Right atrium auricular region (tissue), 2 donors: ENCODE measurements at regions not wholly inside any gene's neighbourhood (a gene's known extent, or its start where the extent isn't known, plus 50 kb on each side); places are given as distances from the start of the nearest gene placed in this dataset.

ENCODE experiments used
- DNase-seq: peaks from one replicate; pipeline ENCODE4 v3.0.0-alpha.2; 2019; ENCODE audit warnings: low spot score
- H3K27ac ChIP-seq, 2 donors: fragments of 200-600 bp; sonication (generic); 1 replicate in 1 of 2; 2 replicates in 1 of 2; pipeline ENCODE4 v1.5.1; 2016 to 2019
- H3K27me3 ChIP-seq, 2 donors: fragments of 200-600 bp; sonication (generic); one replicate each; pipeline versions ENCODE4 v1.5.1 to v1.6.0; 2017 to 2019
- H3K36me3 ChIP-seq: fragments of 200-600 bp; sonication (generic); one replicate; pipeline ENCODE4 v1.5.1; 2016
- H3K4me1 ChIP-seq, 2 donors: fragments of 200-600 bp; sonication (generic); one replicate each; pipeline versions ENCODE4 v1.5.1 to v1.6.0; 2017 to 2019
- H3K4me3 ChIP-seq, 2 donors: fragments of 200-600 bp; sonication (generic); 1 replicate in 1 of 2; 2 replicates in 1 of 2; pipeline ENCODE4 v1.5.1; 2017 to 2019; ENCODE audit warnings: mild to moderate bottlenecking in 1 of 2, moderate library complexity in 1 of 2
- H3K9me3 ChIP-seq, 2 donors: fragments of 200-600 bp; sonication (generic); one replicate each; pipeline ENCODE4 v1.5.1; 2019
- TF ChIP-seq, protein P1 (sequence below), 2 donors: fragments of 200-600 bp; sonication (generic); IDR thresholded peaks; one replicate each; pipeline ENCODE4 v1.5.1; 2019; ENCODE audit warnings: antibody characterized with exemption in 2 of 2

GRCh38 chr13:72342364-72342763 lies 385.1 kb downstream of the MZT1 start:
- H3K27ac ChIP-seq = no peak overlapping the region
- H3K36me3 ChIP-seq = no peaks in the 10 kb centered on the region
- no peak overlapping the region for H3K4me3 ChIP-seq
- no peaks in the 10 kb centered on the region for H3K27me3 ChIP-seq
- no peaks in the 10 kb centered on the region for H3K4me1 ChIP-seq
- H3K9me3 ChIP-seq = no peaks in the 10 kb centered on the region
- TF ChIP-seq, protein P1, sequence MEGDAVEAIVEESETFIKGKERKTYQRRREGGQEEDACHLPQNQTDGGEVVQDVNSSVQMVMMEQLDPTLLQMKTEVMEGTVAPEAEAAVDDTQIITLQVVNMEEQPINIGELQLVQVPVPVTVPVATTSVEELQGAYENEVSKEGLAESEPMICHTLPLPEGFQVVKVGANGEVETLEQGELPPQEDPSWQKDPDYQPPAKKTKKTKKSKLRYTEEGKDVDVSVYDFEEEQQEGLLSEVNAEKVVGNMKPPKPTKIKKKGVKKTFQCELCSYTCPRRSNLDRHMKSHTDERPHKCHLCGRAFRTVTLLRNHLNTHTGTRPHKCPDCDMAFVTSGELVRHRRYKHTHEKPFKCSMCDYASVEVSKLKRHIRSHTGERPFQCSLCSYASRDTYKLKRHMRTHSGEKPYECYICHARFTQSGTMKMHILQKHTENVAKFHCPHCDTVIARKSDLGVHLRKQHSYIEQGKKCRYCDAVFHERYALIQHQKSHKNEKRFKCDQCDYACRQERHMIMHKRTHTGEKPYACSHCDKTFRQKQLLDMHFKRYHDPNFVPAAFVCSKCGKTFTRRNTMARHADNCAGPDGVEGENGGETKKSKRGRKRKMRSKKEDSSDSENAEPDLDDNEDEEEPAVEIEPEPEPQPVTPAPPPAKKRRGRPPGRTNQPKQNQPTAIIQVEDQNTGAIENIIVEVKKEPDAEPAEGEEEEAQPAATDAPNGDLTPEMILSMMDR (IDR thresholded peaks at IDR 0.05) = no peak
- DNase-seq = no peak

DNA sequence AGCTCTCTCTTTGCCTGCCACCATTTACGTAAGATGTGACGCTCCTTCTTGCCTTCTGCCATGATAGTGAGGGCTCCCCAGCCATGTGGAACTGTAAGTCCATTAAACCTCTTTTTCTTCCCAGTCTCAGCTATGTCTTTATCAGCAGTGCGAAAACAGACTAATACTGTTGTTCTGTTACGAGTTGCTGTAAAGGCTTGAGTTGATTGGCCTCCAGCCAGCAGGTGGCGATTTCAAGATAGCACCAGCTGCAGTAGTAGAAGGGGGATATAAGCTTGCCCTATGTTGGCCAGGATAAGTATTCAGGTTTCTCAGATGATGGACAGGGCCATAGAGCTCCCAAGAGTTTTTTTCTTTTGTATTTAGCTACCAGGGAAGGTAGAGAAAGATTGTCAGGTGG lies 385.5 kb downstream of the MZT1 start:
- no peak for DNase-seq
- H3K4me1 ChIP-seq = no peaks in the 10 kb centered on the region
- no peaks in the 10 kb centered on the region for H3K36me3 ChIP-seq
- no peaks in the 10 kb centered on the region for H3K9me3 ChIP-seq
- TF ChIP-seq, protein P1 (IDR thresholded peaks at IDR 0.05) = no peak
- H3K27me3 ChIP-seq = no peaks in the 10 kb centered on the region
- H3K27ac ChIP-seq = no peak overlapping the region
- H3K4me3 ChIP-seq = no peak overlapping the region

- Histone ChIP-seq H3K27me3 (no peaks in the 10 kb centered on the region), H3K4me3 (no peak overlapping the region), H3K36me3 (no peaks in the 10 kb centered on the region), H3K4me1 (no peaks in the 10 kb centered on the region), H3K27ac (no peak overlapping the region), H3K9me3 (no peaks in the 10 kb centered on the region)
- TF ChIP-seq, protein P1 (IDR thresholded peaks at IDR 0.05) = no peak
- no peak for DNase-seq
Observed at GRCh38 chr13:72317346-72318109, 409.9 kb downstream of the MZT1 start.

DNA sequence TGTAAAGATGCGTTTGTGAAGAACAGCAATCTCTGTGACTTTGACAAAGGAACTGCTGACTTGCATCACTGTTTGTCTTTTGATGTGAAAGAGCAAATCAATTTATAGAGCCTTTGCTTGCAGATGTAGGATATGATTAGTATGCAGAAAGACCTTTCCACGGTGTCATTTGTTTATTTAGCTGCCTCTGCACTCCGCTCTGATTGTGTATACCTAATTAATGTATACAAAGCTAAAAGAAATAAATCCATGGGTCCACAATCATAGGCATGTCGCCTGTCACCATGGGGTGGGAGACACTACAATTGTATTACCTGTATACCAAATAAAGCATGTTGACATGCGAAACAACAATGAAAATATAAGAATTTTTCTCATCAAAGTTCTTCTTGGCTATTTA lies 410.7 kb downstream of the MZT1 start:
- Histone ChIP-seq H3K27ac (no peak overlapping the region), H3K4me1 (no peaks in the 10 kb centered on the region), H3K4me3 (no peak overlapping the region), H3K36me3 (no peaks in the 10 kb centered on the region), H3K9me3 (no peaks in the 10 kb centered on the region), H3K27me3 (no peaks in the 10 kb centered on the region)
- no peak for DNase-seq
- TF ChIP-seq, protein P1 (IDR thresholded peaks at IDR 0.05) = no peak

DNA sequence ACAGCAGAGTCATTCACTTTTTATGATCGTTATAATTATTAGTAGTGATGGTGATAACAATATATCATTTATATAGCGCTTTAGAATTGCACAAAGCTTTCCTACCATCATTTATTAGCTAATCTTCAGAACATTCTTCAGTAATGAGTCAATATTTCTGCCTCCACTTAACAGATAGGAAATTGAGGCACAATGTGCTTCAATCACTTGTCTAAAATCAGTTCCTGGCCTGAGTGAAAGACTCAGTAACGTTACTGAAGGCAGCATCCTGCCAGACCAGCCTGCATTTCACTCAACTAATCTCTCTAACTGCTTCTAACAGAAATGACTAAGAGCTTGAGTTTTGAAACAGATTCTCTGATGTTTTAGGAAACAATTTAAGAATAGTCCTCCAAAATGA lies 412.1 kb downstream of the MZT1 start:
- no peak for DNase-seq
- Histone ChIP-seq H3K27me3 (no peaks in the 10 kb centered on the region), H3K9me3 (no peaks in the 10 kb centered on the region), H3K36me3 (no peaks in the 10 kb centered on the region), H3K27ac (no peak overlapping the region), H3K4me3 (no peak overlapping the region), H3K4me1 (no peaks in the 10 kb centered on the region)
- TF ChIP-seq, protein P1 (IDR thresholded peaks at IDR 0.05) = no peak

DNA sequence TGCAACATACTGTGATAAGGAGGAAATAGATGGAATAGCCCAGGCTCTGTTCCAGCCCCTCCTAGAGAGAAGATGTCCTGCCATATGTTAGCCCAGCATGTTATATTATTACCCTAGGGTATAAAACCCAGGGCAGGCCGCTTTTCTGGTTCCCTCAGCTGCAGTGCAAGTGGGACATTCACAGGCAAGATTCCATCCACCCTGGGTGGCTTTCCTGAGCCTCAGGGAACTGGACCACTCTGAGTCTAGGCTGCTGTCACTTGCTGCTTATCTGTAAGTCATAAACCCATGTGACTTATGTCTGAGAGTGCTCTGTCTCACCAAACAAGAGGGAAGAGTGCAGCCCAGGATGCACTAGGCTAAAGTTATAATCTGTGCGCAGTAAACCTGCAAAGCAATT lies 413.2 kb downstream of the MZT1 start:
- no peaks in the 10 kb centered on the region for H3K27me3 ChIP-seq
- H3K9me3 ChIP-seq = peaks cover 0 to 3% of the 10 kb centered on the region in 2 donors
- TF ChIP-seq, protein P1 (IDR thresholded peaks at IDR 0.05) = no peak
- no peaks in the 10 kb centered on the region for H3K36me3 ChIP-seq
- no peak overlapping the region for H3K4me3 ChIP-seq
- no peaks in the 10 kb centered on the region for H3K4me1 ChIP-seq
- DNase-seq = no peak
- no peak overlapping the region for H3K27ac ChIP-seq
